Fibroblast of the conjunctiva (primary cell): ENCODE measurements at regions not wholly inside any gene's neighbourhood (a gene's known extent, or its start where the extent isn't known, plus 50 kb on each side); places are given as distances from the start of the nearest gene placed in this dataset.

Experiments used
- DNase-seq: peaks from one replicate; pipeline ENCODE4 v3.0.0-alpha.2; 2010; ENCODE audit warnings: low read depth

- no peak for DNase-seq
Observed at GRCh38 chr13:105787632-105788031, 747.8 kb downstream of the EFNB2 start.

- no peak for DNase-seq
Observed at GRCh38 chr13:105785436-105785835, 750.0 kb downstream of the EFNB2 start.

- DNase-seq: no peak
Observed at GRCh38 chr13:105783261-105783660, 752.2 kb downstream of the EFNB2 start.

GRCh38 chr13:105778196-105778595 is 757.3 kb downstream of the EFNB2 start:
- DNase-seq: no peak

GRCh38 chr13:105774739-105775460 is 760.6 kb downstream of the EFNB2 start:
- no peak for DNase-seq

GRCh38 chr13:105773863-105774538 is 761.5 kb downstream of the EFNB2 start:
- DNase-seq: no peak

- DNase-seq: no peak
Observed at GRCh38 chr13:105773241-105773640, 762.2 kb downstream of the EFNB2 start.

- DNase-seq: no peak
Observed at GRCh38 chr13:105764486-105764885, 771.0 kb downstream of the EFNB2 start.

GRCh38 chr13:105763851-105764250 is 771.6 kb downstream of the EFNB2 start:
- DNase-seq: no peak

- DNase-seq: no peak
Observed at GRCh38 chr13:105762096-105762495, 773.4 kb downstream of the EFNB2 start.

- no peak for DNase-seq
Observed at GRCh38 chr13:105758918-105759860, 776.3 kb downstream of the EFNB2 start.

GRCh38 chr13:105740739-105741138 is 794.7 kb downstream of the EFNB2 start:
- no peak for DNase-seq

GRCh38 chr13:105737688-105738087 is 797.8 kb downstream of the EFNB2 start:
- no peak for DNase-seq

- DNase-seq: no peak
Observed at GRCh38 chr13:105735281-105735680, 800.2 kb downstream of the EFNB2 start.

GRCh38 chr13:105732806-105733529 is 802.5 kb downstream of the EFNB2 start:
- no peak for DNase-seq

- no peak for DNase-seq
Observed at GRCh38 chr13:105725887-105726286, 809.6 kb downstream of the EFNB2 start.

GRCh38 chr13:105721016-105721415 is 814.4 kb downstream of the EFNB2 start:
- no peak for DNase-seq

- no peak for DNase-seq
Observed at GRCh38 chr13:105719859-105720258, 815.6 kb downstream of the EFNB2 start.

- DNase-seq: no peak
Observed at GRCh38 chr13:105709181-105709580, 826.3 kb downstream of the EFNB2 start.

- no peak for DNase-seq
Observed at GRCh38 chr13:105703843-105704242, 831.6 kb downstream of the EFNB2 start.

GRCh38 chr13:105702441-105702840 is 833.0 kb downstream of the EFNB2 start:
- DNase-seq: no peak

GRCh38 chr13:105692769-105693168 is 842.7 kb downstream of the EFNB2 start:
- no peak for DNase-seq
